ENCODE measurements at regions not wholly inside any gene's neighbourhood (a gene's known extent, or its start where the extent isn't known, plus 50 kb on each side); places are given as distances from the start of the nearest gene placed in this dataset.

GRCh38 chr5:68161156-68161555, 54.4 kb upstream of the PIK3R1 start:
- DNase-seq (ENCODE audit: extremely low read depth, low read depth) = no peak
- no peak for TF ChIP-seq CTCF (IDR thresholded peaks at IDR 0.05; ENCODE audit: low read depth, low read length)

- no peak for DNase-seq (ENCODE audit: extremely low read depth, low read depth)
- no peak for TF ChIP-seq CTCF (IDR thresholded peaks at IDR 0.05; ENCODE audit: low read depth, low read length)
Measured at GRCh38 chr5:68159224-68159951, 56.2 kb upstream of the PIK3R1 start.

- TF ChIP-seq CTCF (IDR thresholded peaks at IDR 0.05; ENCODE audit: low read depth, low read length) = no peak
- no peak for DNase-seq (ENCODE audit: extremely low read depth, low read depth)
Measured at GRCh38 chr5:68155940-68156339, 59.6 kb upstream of the PIK3R1 start.

- no peak for DNase-seq (ENCODE audit: extremely low read depth, low read depth)
- no peak for TF ChIP-seq CTCF (IDR thresholded peaks at IDR 0.05; ENCODE audit: low read depth, low read length)
Measured at GRCh38 chr5:68154119-68154857, 61.3 kb upstream of the PIK3R1 start.

GRCh38 chr5:68151812-68152211, 63.7 kb upstream of the PIK3R1 start:
- TF ChIP-seq CTCF (IDR thresholded peaks at IDR 0.05; ENCODE audit: low read depth, low read length) = no peak
- no peak for DNase-seq (ENCODE audit: extremely low read depth, low read depth)

- DNase-seq (ENCODE audit: extremely low read depth, low read depth) = no peak
- no peak for TF ChIP-seq CTCF (IDR thresholded peaks at IDR 0.05; ENCODE audit: low read depth, low read length)
Measured at GRCh38 chr5:68149189-68149588, 66.4 kb upstream of the PIK3R1 start.

- no peak for DNase-seq (ENCODE audit: extremely low read depth, low read depth)
- TF ChIP-seq CTCF (IDR thresholded peaks at IDR 0.05; ENCODE audit: low read depth, low read length) = no peak
Measured at GRCh38 chr5:68148096-68148495, 67.5 kb upstream of the PIK3R1 start.

Data from AG09319 (cell line).